ENCODE measurements at regions not wholly inside any gene's neighbourhood (a gene's known extent, or its start where the extent isn't known, plus 50 kb on each side); places are given as distances from the start of the nearest gene placed in this dataset.

GRCh38 chr6:23390221-23390620 is 735.8 kb upstream of the NRSN1 start:
- DNase-seq (ENCODE audit: low read depth) = no peak
- Histone ChIP-seq H3K27me3 (ENCODE audit: control insufficient read depth, insufficient read depth, low read length) (no peaks in the 10 kb centered on the region), H3K36me3 (ENCODE audit: control insufficient read depth, insufficient read depth, low read length) (no peaks in the 10 kb centered on the region), H3K4me3 (ENCODE audit: low read depth, low read length) (no peak overlapping the region)
- no peak for TF ChIP-seq CTCF (IDR thresholded peaks at IDR 0.05; ENCODE audit: insufficient read depth, low read length, poor library complexity, severe bottlenecking)

GRCh38 chr6:23394681-23395080 is 731.3 kb upstream of the NRSN1 start:
- Histone ChIP-seq H3K36me3 (ENCODE audit: control insufficient read depth, insufficient read depth, low read length) (no peaks in the 10 kb centered on the region), H3K27me3 (ENCODE audit: control insufficient read depth, insufficient read depth, low read length) (no peaks in the 10 kb centered on the region), H3K4me3 (ENCODE audit: low read depth, low read length) (no peak overlapping the region)
- TF ChIP-seq CTCF (IDR thresholded peaks at IDR 0.05; ENCODE audit: insufficient read depth, low read length, poor library complexity, severe bottlenecking) = no peak
- DNase-seq (ENCODE audit: low read depth) = no peak

- no peak for DNase-seq (ENCODE audit: low read depth)
- no peaks in the 10 kb centered on the region for H3K36me3 ChIP-seq (ENCODE audit: control insufficient read depth, insufficient read depth, low read length)
- no peak overlapping the region for H3K4me3 ChIP-seq (ENCODE audit: low read depth, low read length)
- TF ChIP-seq CTCF (IDR thresholded peaks at IDR 0.05; ENCODE audit: insufficient read depth, low read length, poor library complexity, severe bottlenecking) = no peak
- no peaks in the 10 kb centered on the region for H3K27me3 ChIP-seq (ENCODE audit: control insufficient read depth, insufficient read depth, low read length)
These were observed 730.6 kb upstream of the NRSN1 start for GRCh38 chr6:23395381-23395780.

- no peak for DNase-seq (ENCODE audit: low read depth)
- no peak for TF ChIP-seq CTCF (IDR thresholded peaks at IDR 0.05; ENCODE audit: insufficient read depth, low read length, poor library complexity, severe bottlenecking)
- H3K4me3 ChIP-seq (ENCODE audit: low read depth, low read length) = no peak overlapping the region
- H3K36me3 ChIP-seq (ENCODE audit: control insufficient read depth, insufficient read depth, low read length) = no peaks in the 10 kb centered on the region
- no peaks in the 10 kb centered on the region for H3K27me3 ChIP-seq (ENCODE audit: control insufficient read depth, insufficient read depth, low read length)
These were observed 729.1 kb upstream of the NRSN1 start for GRCh38 chr6:23396949-23397348.

GRCh38 chr6:23403460-23403859 is 722.6 kb upstream of the NRSN1 start:
- Histone ChIP-seq H3K27me3 (ENCODE audit: control insufficient read depth, insufficient read depth, low read length) (no peaks in the 10 kb centered on the region), H3K4me3 (ENCODE audit: low read depth, low read length) (no peak overlapping the region), H3K36me3 (ENCODE audit: control insufficient read depth, insufficient read depth, low read length) (no peaks in the 10 kb centered on the region)
- DNase-seq (ENCODE audit: low read depth) = no peak
- TF ChIP-seq CTCF (IDR thresholded peaks at IDR 0.05; ENCODE audit: insufficient read depth, low read length, poor library complexity, severe bottlenecking) = no peak

- Histone ChIP-seq H3K36me3 (ENCODE audit: control insufficient read depth, insufficient read depth, low read length) (no peaks in the 10 kb centered on the region), H3K27me3 (ENCODE audit: control insufficient read depth, insufficient read depth, low read length) (no peaks in the 10 kb centered on the region), H3K4me3 (ENCODE audit: low read depth, low read length) (no peak overlapping the region)
- DNase-seq (ENCODE audit: low read depth) = no peak
- TF ChIP-seq CTCF (IDR thresholded peaks at IDR 0.05; ENCODE audit: insufficient read depth, low read length, poor library complexity, severe bottlenecking) = no peak
These were observed 716.5 kb upstream of the NRSN1 start for GRCh38 chr6:23409531-23409930.

Measured in kidney epithelial cell (primary cell).